Stimulated activated CD8-positive, alpha-beta memory T cell treated with anti-CD3 and anti-CD28 coated beads, Interleukin-7, amount 100 ng/mL, for 1 hour (primary cell): ENCODE measurements at regions not wholly inside any gene's neighbourhood (a gene's known extent, or its start where the extent isn't known, plus 50 kb on each side); places are given as distances from the start of the nearest gene placed in this dataset.

Experiments
- DNase-seq, 2 donors: peaks; one replicate each; pipeline ENCODE4 v3.0.0-alpha.2; 2020; ENCODE audit warnings: low read depth in 2 of 2

- no peak for DNase-seq
These were observed 56.0 kb upstream of the CHRNA7 start for GRCh38 chr15:31974154-31974794.

DNA sequence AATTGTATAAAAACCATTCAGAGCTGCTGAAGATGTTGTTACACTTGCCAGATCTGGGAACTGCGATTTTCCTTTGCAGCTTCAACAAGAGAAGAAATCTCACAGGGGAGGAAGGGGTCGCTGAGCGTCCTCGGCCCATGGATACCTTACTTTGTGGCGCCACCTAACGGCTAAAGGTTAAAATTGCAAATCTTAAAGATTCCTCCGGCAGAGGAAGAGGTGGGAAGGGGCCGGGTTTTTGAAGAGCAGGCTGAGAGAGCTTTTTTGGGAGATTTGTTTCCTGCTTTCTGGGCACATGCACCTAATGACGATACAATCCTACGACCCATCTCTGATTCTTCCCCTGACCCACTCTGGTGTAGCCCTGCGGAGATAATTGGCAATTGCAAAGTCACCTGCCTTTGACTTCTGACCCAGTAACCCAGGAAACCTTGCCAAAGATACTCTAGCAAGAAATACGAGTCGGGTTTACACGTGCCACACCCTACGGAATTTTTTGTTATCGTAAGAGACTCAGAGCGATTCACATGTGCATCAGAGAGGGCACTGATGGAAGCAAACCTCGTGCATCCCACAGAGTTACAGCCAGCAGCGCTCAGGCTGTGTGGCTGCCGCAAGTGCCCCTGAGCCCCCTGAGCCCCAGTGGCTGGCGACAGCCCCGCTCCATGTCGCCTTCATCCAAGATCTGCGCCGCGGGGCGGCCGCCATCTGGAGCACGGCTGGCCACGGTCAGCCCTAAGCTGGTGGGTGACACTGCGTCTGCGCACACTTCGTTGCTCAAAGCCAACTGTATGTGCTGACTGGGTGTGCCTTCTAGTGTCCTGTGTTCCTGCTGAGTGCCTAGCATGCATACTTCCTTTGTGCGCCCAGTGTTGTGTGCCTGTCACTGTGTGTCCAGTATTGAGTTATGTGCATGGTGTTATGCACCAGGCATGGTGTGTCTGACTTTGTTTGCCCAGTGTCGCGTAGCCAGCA, 55.2 kb upstream of the CHRNA7 start:
- DNase-seq, result no peak

DNA sequence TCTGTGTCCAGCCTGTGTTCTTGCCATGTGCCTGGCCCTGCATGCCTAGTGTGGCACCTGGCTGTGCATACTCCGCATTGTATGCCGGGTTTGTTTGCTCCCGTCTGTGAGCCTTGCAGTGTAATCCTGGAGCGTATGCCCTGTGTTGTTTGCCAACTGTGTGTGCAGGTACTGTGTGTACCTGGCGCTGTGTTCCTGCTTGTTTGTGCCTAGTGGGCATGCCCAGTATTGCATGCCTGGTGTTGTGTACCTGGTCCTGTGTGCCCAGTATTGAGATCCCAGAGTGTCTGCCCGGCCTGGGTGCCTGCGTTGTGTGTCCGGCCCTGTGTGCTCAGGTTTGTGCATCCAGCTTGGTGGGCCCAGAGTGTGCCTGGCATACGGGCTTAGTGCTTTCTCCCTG, 54.5 kb upstream of the CHRNA7 start:
- DNase-seq, result no peak

- no peak for DNase-seq
These were observed 53.2 kb upstream of the CHRNA7 start for GRCh38 chr15:31977138-31977537.

DNA sequence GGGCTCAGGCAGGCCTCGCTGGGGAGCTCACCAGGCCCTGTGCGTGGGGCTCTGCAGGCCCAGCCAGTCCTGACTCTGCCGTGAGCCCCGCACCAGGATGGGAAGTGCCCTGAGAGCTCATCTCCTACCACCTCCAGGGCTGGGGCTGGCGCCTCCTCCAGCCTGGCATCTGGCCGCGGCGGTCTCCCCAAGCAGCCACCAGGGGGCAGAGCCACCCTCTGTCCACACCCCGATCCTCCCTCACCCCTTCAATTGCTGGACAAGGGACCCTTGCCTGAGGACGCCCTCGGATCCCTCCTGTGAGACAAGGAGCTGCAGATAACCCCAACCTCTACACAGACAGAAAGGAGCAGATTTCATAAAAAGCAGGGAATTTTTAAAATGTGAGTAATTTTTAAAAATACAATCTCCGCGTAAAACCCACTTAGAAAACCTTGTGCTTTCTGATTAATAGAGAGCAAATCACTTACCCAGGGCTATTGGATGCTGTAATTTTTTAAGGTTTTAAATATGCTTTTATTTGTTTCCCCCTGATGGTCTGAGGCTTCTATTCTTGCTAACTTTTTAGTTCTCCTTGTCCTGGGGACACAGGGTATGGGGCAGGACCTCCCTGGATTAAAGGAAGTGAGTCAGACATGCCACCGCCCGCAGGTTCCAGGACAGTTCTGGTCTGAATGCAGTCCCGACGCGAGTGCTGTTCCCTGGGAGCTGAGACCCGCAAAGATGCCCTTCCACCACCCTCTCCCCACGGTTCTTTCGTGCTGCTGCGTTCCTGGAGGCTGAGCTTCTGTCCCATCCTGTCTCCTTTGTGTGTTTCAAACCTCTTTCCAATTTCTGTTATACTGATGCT, 52.3 kb upstream of the CHRNA7 start:
- DNase-seq, result peak; percentile 11 to 19
